Liver (tissue), 8 donors: ENCODE measurements at regions not wholly inside any gene's neighbourhood (a gene's known extent, or its start where the extent isn't known, plus 50 kb on each side); places are given as distances from the start of the nearest gene placed in this dataset.

Experiments
- DNase-seq: peaks from one replicate; pipeline ENCODE4 v3.0.0-alpha.2; 2017; ENCODE audit warnings: low spot score
- H3K27ac ChIP-seq, 2 donors: one replicate each; pipeline ENCODE4 v1.7.0; 2013; ENCODE audit warnings: inconsistent platforms in 2 of 2, low read length in 2 of 2, control low read depth in 1 of 2, low read depth in 1 of 2, mild to moderate bottlenecking in 1 of 2
- H3K27me3 ChIP-seq, 4 donors: one replicate each; pipeline versions ENCODE4 v1.6.1 to v1.7.0; 2013; ENCODE audit warnings: low read length in 3 of 4, inconsistent platforms in 1 of 4, mild to moderate bottlenecking in 1 of 4, moderate library complexity in 1 of 4; ENCODE audit not compliant: control insufficient read depth in 4 of 4, insufficient read depth in 4 of 4
- H3K36me3 ChIP-seq, 4 donors: one replicate each; pipeline versions ENCODE4 v1.6.1 to v1.7.0; 2013; ENCODE audit warnings: low read length in 3 of 4, mild to moderate bottlenecking in 3 of 4, low read depth in 1 of 4, moderate library complexity in 1 of 4; ENCODE audit not compliant: control insufficient read depth in 4 of 4, insufficient read depth in 3 of 4
- H3K4me1 ChIP-seq, 4 donors: one replicate each; pipeline versions ENCODE4 v1.6.1 to v1.7.0; 2013; ENCODE audit warnings: low read length in 3 of 4, mild to moderate bottlenecking in 3 of 4, moderate library complexity in 1 of 4; ENCODE audit not compliant: control insufficient read depth in 4 of 4, insufficient read depth in 4 of 4
- H3K4me3 ChIP-seq, 3 donors: one replicate each; pipeline versions ENCODE4 v1.6.1 to v1.7.0; 2013; ENCODE audit warnings: low read length in 3 of 3, control low read depth in 1 of 3, low read depth in 1 of 3, mild to moderate bottlenecking in 1 of 3
- H3K9ac ChIP-seq, 2 donors: one replicate each; pipeline ENCODE4 v1.7.0; 2013; ENCODE audit warnings: low read length in 2 of 2, mild to moderate bottlenecking in 2 of 2, moderate library complexity in 2 of 2, control low read depth in 1 of 2, low read depth in 1 of 2
- H3K9me3 ChIP-seq, 4 donors: one replicate each; pipeline versions ENCODE4 v1.6.1 to v1.7.0; 2013; ENCODE audit warnings: low read length in 3 of 4; ENCODE audit not compliant: control insufficient read depth in 4 of 4
- EGR1 ChIP-seq, 2 donors: IDR thresholded peaks; 2 replicates each; pipeline ENCODE4 v1.6.1; 2016 to 2018; ENCODE audit warnings: antibody characterized with exemption in 2 of 2, low read depth in 2 of 2
- FOXA1 ChIP-seq: IDR thresholded peaks from 2 replicates; pipeline ENCODE4 v1.6.1; 2016; ENCODE audit warnings: antibody characterized with exemption
- FOXA2 ChIP-seq: IDR thresholded peaks from 2 replicates; pipeline ENCODE4 v1.6.1; 2016; ENCODE audit warnings: antibody characterized with exemption
- GABPA ChIP-seq, 2 donors: IDR thresholded peaks in 1 of 2; conservative IDR thresholded peaks in 1 of 2; 2 replicates each; pipeline ENCODE4 v1.6.1; 2016; ENCODE audit warnings: antibody characterized with exemption in 2 of 2, mild to moderate bottlenecking in 1 of 2, moderate library complexity in 1 of 2
- HNF4G ChIP-seq: IDR thresholded peaks from 2 replicates; pipeline ENCODE4 v1.6.1; 2016; ENCODE audit warnings: antibody characterized with exemption
- JUND ChIP-seq, 2 donors: IDR thresholded peaks; 2 replicates each; pipeline ENCODE4 v1.6.1; 2016; ENCODE audit warnings: antibody characterized with exemption in 2 of 2
- NR2F2 ChIP-seq: IDR thresholded peaks from 2 replicates; pipeline ENCODE4 v1.6.1; 2016; ENCODE audit warnings: antibody characterized with exemption
- TAF1 ChIP-seq: conservative IDR thresholded peaks from 2 replicates; pipeline ENCODE4 v1.6.1; 2016; ENCODE audit warnings: antibody characterized with exemption, mild to moderate bottlenecking
- YY1 ChIP-seq: IDR thresholded peaks from 2 replicates; pipeline ENCODE4 v1.6.1; 2016; ENCODE audit warnings: antibody characterized with exemption, mild to moderate bottlenecking
- WGBS: extraction: QIAGEN DNeasy Blood & Tissue Kit; methylation state at CpG from one replicate; pipeline ENCODE4 v1.1.7; 2013; 5-methylcytosine and 5-hydroxymethylcytosine counted together
- TF ChIP-seq, protein P1 (sequence below): IDR thresholded peaks from 2 replicates; pipeline ENCODE4 v1.6.1; 2016; ENCODE audit warnings: antibody characterized with exemption
- TF ChIP-seq, protein P2 (sequence below): IDR thresholded peaks from 2 replicates; pipeline ENCODE4 v1.6.1; 2016; ENCODE audit warnings: antibody characterized with exemption
- TF ChIP-seq, protein P3 (sequence below): IDR thresholded peaks from 2 replicates; pipeline ENCODE4 v1.6.1; 2016; ENCODE audit warnings: antibody characterized with exemption
- TF ChIP-seq, protein P4 (sequence below): IDR thresholded peaks from 2 replicates; pipeline ENCODE4 v1.6.1; 2016; ENCODE audit warnings: antibody characterized with exemption, mild to moderate bottlenecking
- TF ChIP-seq, protein P5 (sequence below): fragments of 150-350 bp; IDR thresholded peaks from 2 replicates; pipeline ENCODE4 v1.5.1; 2017; ENCODE audit warnings: improper control_type of control experiment, low read depth, low read length; ENCODE audit not compliant: missing input control
- donor health status: healthy.
- donor health status: healthy.
- donor health status: healthy.
- donor health status: healthy.
- donor health status: healthy.

DNA sequence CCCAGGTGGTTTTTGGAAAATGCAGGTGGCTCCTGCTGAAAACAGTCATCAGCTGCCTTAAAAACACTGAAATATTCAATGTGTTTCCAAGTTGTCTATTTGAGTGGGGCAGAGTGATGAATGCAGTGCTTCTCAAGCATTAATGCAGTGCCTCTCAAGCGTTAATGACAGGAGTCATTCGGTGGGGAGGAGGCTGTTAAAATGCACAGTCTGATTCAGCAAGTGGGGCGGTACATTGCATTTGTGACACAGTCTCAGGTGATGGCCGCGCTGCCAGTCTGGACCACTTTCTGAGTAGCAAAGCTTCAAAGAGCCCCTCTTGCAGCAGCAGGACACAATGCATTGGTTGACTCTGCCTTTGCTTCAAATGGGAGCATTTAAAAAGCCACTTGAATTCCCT lies 231.4 kb upstream of the RGPD4 start (continued):
- TF ChIP-seq, protein P1, sequence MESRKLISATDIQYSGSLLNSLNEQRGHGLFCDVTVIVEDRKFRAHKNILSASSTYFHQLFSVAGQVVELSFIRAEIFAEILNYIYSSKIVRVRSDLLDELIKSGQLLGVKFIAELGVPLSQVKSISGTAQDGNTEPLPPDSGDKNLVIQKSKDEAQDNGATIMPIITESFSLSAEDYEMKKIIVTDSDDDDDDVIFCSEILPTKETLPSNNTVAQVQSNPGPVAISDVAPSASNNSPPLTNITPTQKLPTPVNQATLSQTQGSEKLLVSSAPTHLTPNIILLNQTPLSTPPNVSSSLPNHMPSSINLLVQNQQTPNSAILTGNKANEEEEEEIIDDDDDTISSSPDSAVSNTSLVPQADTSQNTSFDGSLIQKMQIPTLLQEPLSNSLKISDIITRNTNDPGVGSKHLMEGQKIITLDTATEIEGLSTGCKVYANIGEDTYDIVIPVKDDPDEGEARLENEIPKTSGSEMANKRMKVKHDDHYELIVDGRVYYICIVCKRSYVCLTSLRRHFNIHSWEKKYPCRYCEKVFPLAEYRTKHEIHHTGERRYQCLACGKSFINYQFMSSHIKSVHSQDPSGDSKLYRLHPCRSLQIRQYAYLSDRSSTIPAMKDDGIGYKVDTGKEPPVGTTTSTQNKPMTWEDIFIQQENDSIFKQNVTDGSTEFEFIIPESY, result no peak
- TF ChIP-seq YY1 (no peak), NR2F2 (no peak)
- TF ChIP-seq, protein P2, sequence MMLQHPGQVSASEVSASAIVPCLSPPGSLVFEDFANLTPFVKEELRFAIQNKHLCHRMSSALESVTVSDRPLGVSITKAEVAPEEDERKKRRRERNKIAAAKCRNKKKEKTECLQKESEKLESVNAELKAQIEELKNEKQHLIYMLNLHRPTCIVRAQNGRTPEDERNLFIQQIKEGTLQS, result no peak

DNA sequence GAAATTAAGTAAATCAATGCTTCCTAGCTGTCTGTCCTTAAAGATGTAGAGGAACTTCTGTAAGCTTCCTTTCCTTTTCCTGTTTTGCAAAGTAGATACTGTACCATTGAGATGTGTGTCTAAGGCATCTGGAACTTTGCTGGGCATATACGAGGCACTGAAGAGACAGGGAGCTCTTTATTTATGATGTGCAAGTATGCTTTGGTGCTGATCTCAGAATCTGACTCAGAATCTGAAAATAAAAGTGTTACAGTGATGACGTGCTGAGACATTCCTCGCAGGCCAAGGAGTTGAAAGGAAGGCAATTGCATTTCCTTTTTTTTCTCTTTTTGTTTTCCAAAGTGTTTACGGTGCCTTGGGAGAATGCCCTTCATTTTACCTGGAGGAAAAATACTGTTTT lies 230.9 kb upstream of the RGPD4 start:
- Histone ChIP-seq H3K4me1 (no peaks in the 10 kb centered on the region), H3K27ac (no peak overlapping the region), H3K9ac (no peak overlapping the region), H3K9me3 (no peaks in the 10 kb centered on the region), H3K4me3 (no peak overlapping the region), H3K36me3 (no peaks in the 10 kb centered on the region), H3K27me3 (no peaks in the 10 kb centered on the region)
- TF ChIP-seq, protein P3, sequence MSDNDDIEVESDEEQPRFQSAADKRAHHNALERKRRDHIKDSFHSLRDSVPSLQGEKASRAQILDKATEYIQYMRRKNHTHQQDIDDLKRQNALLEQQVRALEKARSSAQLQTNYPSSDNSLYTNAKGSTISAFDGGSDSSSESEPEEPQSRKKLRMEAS, result no peak
- TF ChIP-seq, protein P4, sequence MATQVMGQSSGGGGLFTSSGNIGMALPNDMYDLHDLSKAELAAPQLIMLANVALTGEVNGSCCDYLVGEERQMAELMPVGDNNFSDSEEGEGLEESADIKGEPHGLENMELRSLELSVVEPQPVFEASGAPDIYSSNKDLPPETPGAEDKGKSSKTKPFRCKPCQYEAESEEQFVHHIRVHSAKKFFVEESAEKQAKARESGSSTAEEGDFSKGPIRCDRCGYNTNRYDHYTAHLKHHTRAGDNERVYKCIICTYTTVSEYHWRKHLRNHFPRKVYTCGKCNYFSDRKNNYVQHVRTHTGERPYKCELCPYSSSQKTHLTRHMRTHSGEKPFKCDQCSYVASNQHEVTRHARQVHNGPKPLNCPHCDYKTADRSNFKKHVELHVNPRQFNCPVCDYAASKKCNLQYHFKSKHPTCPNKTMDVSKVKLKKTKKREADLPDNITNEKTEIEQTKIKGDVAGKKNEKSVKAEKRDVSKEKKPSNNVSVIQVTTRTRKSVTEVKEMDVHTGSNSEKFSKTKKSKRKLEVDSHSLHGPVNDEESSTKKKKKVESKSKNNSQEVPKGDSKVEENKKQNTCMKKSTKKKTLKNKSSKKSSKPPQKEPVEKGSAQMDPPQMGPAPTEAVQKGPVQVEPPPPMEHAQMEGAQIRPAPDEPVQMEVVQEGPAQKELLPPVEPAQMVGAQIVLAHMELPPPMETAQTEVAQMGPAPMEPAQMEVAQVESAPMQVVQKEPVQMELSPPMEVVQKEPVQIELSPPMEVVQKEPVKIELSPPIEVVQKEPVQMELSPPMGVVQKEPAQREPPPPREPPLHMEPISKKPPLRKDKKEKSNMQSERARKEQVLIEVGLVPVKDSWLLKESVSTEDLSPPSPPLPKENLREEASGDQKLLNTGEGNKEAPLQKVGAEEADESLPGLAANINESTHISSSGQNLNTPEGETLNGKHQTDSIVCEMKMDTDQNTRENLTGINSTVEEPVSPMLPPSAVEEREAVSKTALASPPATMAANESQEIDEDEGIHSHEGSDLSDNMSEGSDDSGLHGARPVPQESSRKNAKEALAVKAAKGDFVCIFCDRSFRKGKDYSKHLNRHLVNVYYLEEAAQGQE, result no peak
- TF ChIP-seq JUND (IDR thresholded peaks at IDR 0.05) (no peak), FOXA2 (no peak), EGR1 (IDR thresholded peaks at IDR 0.05; ENCODE audit: low read depth in 2 of 2) (no peak), GABPA (IDR thresholded peaks at IDR 0.05 in 1 of 2, conservative IDR thresholded peaks at IDR 0.05 in 1 of 2) (no peak)
- TF ChIP-seq, protein P5, sequence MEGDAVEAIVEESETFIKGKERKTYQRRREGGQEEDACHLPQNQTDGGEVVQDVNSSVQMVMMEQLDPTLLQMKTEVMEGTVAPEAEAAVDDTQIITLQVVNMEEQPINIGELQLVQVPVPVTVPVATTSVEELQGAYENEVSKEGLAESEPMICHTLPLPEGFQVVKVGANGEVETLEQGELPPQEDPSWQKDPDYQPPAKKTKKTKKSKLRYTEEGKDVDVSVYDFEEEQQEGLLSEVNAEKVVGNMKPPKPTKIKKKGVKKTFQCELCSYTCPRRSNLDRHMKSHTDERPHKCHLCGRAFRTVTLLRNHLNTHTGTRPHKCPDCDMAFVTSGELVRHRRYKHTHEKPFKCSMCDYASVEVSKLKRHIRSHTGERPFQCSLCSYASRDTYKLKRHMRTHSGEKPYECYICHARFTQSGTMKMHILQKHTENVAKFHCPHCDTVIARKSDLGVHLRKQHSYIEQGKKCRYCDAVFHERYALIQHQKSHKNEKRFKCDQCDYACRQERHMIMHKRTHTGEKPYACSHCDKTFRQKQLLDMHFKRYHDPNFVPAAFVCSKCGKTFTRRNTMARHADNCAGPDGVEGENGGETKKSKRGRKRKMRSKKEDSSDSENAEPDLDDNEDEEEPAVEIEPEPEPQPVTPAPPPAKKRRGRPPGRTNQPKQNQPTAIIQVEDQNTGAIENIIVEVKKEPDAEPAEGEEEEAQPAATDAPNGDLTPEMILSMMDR, result no peak
- WGBS, result 60% methylated on average over 4 of the region's 4 CpGs
- DNase-seq, result no peak

DNA sequence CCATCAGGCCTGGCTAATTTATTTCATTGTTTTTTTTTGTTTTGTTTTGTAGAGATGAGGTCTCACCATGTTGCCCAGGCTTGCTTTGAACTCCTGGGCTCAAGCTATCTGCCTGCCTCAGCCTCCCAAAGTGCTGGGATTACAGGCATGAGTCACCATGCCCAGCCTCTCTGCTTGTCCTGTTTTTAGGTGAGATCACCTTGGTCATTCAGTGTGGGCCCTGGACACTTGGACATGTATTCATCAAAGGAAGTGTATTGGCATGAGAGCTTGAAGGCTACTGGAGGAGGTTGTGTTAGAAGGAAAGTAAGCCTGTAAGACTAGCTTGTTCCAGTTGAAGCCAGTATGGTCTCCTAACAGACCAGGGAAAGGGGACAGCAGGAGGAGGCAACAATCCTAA lies 229.2 kb upstream of the RGPD4 start:
- H3K36me3 ChIP-seq, result no peaks in the 10 kb centered on the region
- no peak for TF ChIP-seq GABPA (IDR thresholded peaks at IDR 0.05 in 1 of 2, conservative IDR thresholded peaks at IDR 0.05 in 1 of 2)
- TF ChIP-seq FOXA1, result no peak
- TF ChIP-seq HNF4G, result no peak
- no peak for TF ChIP-seq TAF1
- no peak for TF ChIP-seq NR2F2
- TF ChIP-seq EGR1 (IDR thresholded peaks at IDR 0.05; ENCODE audit: low read depth in 2 of 2), result no peak
- no peaks in the 10 kb centered on the region for H3K9me3 ChIP-seq
- no peaks in the 10 kb centered on the region for H3K4me1 ChIP-seq
- no peak for DNase-seq
- no peak overlapping the region for H3K27ac ChIP-seq
- no peak overlapping the region for H3K4me3 ChIP-seq
- H3K9ac ChIP-seq, result no peak overlapping the region
- H3K27me3 ChIP-seq, result no peaks in the 10 kb centered on the region
